ENCODE measurements at regions not wholly inside any gene's neighbourhood (a gene's known extent, or its start where the extent isn't known, plus 50 kb on each side); places are given as distances from the start of the nearest gene placed in this dataset.
"Not testable (repeated sequence)": the region's sequence is repeated elsewhere in the genome, so short reads cannot be mapped to it uniquely, and the experiment has no call there.

GRCh38 chr14:25843481-25844470 lies 754.1 kb downstream of the NOVA1 start:
- no peak for FAIRE-seq

GRCh38 chr14:25841226-25841625 lies 756.6 kb downstream of the NOVA1 start:
- FAIRE-seq: no peak

- no peak for FAIRE-seq
Measured at GRCh38 chr14:25837551-25837965, 760.3 kb downstream of the NOVA1 start.

- FAIRE-seq: no peak
Measured at GRCh38 chr14:25836636-25837035, 761.2 kb downstream of the NOVA1 start.

- peak; percentile 18 for FAIRE-seq
Measured at GRCh38 chr14:25833341-25834126, 764.3 kb downstream of the NOVA1 start.

GRCh38 chr14:25832585-25832984 lies 765.2 kb downstream of the NOVA1 start:
- FAIRE-seq: no peak

- FAIRE-seq: no peak
Measured at GRCh38 chr14:25828562-25828961, 769.3 kb downstream of the NOVA1 start.

- FAIRE-seq: no peak
Measured at GRCh38 chr14:25826105-25826504, 771.7 kb downstream of the NOVA1 start.

- no peak for FAIRE-seq
Measured at GRCh38 chr14:25820368-25820767, 770.4 kb upstream of the STXBP6 start.

- FAIRE-seq: not testable (repeated sequence)
Measured at GRCh38 chr14:25814622-25815021, 764.7 kb upstream of the STXBP6 start.

- no peak for FAIRE-seq
Measured at GRCh38 chr14:25803386-25804018, 753.6 kb upstream of the STXBP6 start.

- FAIRE-seq: no peak
Measured at GRCh38 chr14:25800841-25801240, 750.9 kb upstream of the STXBP6 start.

GRCh38 chr14:25788252-25788651 lies 738.3 kb upstream of the STXBP6 start:
- no peak for FAIRE-seq

- FAIRE-seq: no peak
Measured at GRCh38 chr14:25765909-25766308, 716.0 kb upstream of the STXBP6 start.

GRCh38 chr14:25759920-25760655 lies 710.1 kb upstream of the STXBP6 start:
- no peak for FAIRE-seq

- FAIRE-seq: no peak
Measured at GRCh38 chr14:25759256-25759655, 709.3 kb upstream of the STXBP6 start.

GRCh38 chr14:25757364-25757763 lies 707.4 kb upstream of the STXBP6 start:
- no peak for FAIRE-seq

GRCh38 chr14:25756876-25757275 lies 706.9 kb upstream of the STXBP6 start:
- FAIRE-seq: no peak

GRCh38 chr14:25753130-25753529 lies 703.2 kb upstream of the STXBP6 start:
- no peak for FAIRE-seq

- FAIRE-seq: no peak
Measured at GRCh38 chr14:25750436-25750835, 700.5 kb upstream of the STXBP6 start.
